ENCODE measurements at regions not wholly inside any gene's neighbourhood (a gene's known extent, or its start where the extent isn't known, plus 50 kb on each side); places are given as distances from the start of the nearest gene placed in this dataset.

DNA sequence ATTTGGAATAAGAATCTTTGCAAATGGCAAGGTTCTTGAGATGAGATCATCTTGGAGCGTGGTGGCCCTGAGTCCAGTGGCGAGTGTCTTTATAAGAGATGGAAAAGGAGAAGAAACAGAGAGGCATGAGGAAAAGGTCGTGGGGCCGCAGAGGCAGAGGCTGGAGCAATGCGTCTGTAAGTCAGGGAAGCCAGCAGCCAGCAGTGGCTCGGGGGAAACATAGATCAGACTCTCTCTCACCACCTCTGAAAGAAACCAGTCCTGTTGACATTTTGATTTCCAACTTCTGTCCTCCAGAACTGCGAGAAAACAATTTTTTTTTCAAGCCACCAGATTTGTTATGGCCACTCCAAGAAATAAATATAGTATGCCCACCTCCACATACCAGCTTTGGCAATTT is 226.6 kb downstream of the TFAP2C start:
- H4K20me1 ChIP-seq (ENCODE audit: insufficient read depth) = no peaks in the 10 kb centered on the region
- no peak overlapping the region for H3K4me2 ChIP-seq (ENCODE audit: low read length)
- no peaks in the 10 kb centered on the region for H3K9me3 ChIP-seq (ENCODE audit: low read length)
- no peak overlapping the region for H3K9ac ChIP-seq (ENCODE audit: low read length)
- H2AFZ ChIP-seq (ENCODE audit: low read depth, low read length) = no peak overlapping the region
- no peaks in the 10 kb centered on the region for H3K9me2 ChIP-seq (ENCODE audit: insufficient read depth, low read length)
- no peak overlapping the region for H3K27ac ChIP-seq (ENCODE audit: low read length)
- TF ChIP-seq MXI1 (conservative IDR thresholded peaks at IDR 0.05; ENCODE audit: poor library complexity, severe bottlenecking) = no peak
- TF ChIP-seq, protein P1, sequence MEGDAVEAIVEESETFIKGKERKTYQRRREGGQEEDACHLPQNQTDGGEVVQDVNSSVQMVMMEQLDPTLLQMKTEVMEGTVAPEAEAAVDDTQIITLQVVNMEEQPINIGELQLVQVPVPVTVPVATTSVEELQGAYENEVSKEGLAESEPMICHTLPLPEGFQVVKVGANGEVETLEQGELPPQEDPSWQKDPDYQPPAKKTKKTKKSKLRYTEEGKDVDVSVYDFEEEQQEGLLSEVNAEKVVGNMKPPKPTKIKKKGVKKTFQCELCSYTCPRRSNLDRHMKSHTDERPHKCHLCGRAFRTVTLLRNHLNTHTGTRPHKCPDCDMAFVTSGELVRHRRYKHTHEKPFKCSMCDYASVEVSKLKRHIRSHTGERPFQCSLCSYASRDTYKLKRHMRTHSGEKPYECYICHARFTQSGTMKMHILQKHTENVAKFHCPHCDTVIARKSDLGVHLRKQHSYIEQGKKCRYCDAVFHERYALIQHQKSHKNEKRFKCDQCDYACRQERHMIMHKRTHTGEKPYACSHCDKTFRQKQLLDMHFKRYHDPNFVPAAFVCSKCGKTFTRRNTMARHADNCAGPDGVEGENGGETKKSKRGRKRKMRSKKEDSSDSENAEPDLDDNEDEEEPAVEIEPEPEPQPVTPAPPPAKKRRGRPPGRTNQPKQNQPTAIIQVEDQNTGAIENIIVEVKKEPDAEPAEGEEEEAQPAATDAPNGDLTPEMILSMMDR (IDR thresholded peaks at IDR 0.05; ENCODE audit: poor library complexity, severe bottlenecking) = no peak
- TF ChIP-seq SMC3 (conservative IDR thresholded peaks at IDR 0.05; ENCODE audit: poor library complexity) = no peak
- TF ChIP-seq TAF1 (IDR thresholded peaks at IDR 0.05; ENCODE audit: low read depth) = no peak
- TF ChIP-seq POLR2AphosphoS5 (IDR thresholded peaks at IDR 0.05) = no peak
- TF ChIP-seq RAD21 (conservative IDR thresholded peaks at IDR 0.05) = no peak
- TF ChIP-seq REST (IDR thresholded peaks at IDR 0.05; ENCODE audit: borderline replicate concordance) = no peak
- TF ChIP-seq EP300 (conservative IDR thresholded peaks at IDR 0.05; ENCODE audit: poor library complexity, severe bottlenecking) = no peak
- no peak for TF ChIP-seq EZH2 (IDR thresholded peaks at IDR 0.05; ENCODE audit: borderline replicate concordance, insufficient read depth, low read length, poor library complexity, severe bottlenecking)
- no peaks in the 10 kb centered on the region for H3K36me3 ChIP-seq (ENCODE audit: insufficient read depth, low read length)
- no peaks in the 10 kb centered on the region for H3F3A ChIP-seq (ENCODE audit: insufficient read depth, low read length, poor library complexity, severe bottlenecking)
- H3K27me3 ChIP-seq (ENCODE audit: insufficient read depth, low read depth, low read length) = no peaks in the 10 kb centered on the region
- no peaks in the 10 kb centered on the region for H3K79me2 ChIP-seq (replicated peaks; ENCODE audit: insufficient read depth, low read length)
- H3K4me3 ChIP-seq (ENCODE audit: low read length) = no peak overlapping the region

GRCh38 chr20:56857950-56858349 is 228.8 kb downstream of the TFAP2C start:
- H3K9me3 ChIP-seq (ENCODE audit: low read length) = no peaks in the 10 kb centered on the region
- no peaks in the 10 kb centered on the region for H4K20me1 ChIP-seq (ENCODE audit: insufficient read depth)
- no peak overlapping the region for H3K4me2 ChIP-seq (ENCODE audit: low read length)
- H3K9ac ChIP-seq (ENCODE audit: low read length) = no peak overlapping the region
- H3K27me3 ChIP-seq (ENCODE audit: insufficient read depth, low read depth, low read length) = no peaks in the 10 kb centered on the region
- H3K9me2 ChIP-seq (ENCODE audit: insufficient read depth, low read length) = no peaks in the 10 kb centered on the region
- no peak overlapping the region for H3K27ac ChIP-seq (ENCODE audit: low read length)
- no peaks in the 10 kb centered on the region for H3K36me3 ChIP-seq (ENCODE audit: insufficient read depth, low read length)
- no peak overlapping the region for H3K4me3 ChIP-seq (ENCODE audit: low read length)
- H3F3A ChIP-seq (ENCODE audit: insufficient read depth, low read length, poor library complexity, severe bottlenecking) = no peaks in the 10 kb centered on the region
- H3K79me2 ChIP-seq (replicated peaks; ENCODE audit: insufficient read depth, low read length) = no peaks in the 10 kb centered on the region
- TF ChIP-seq POLR2AphosphoS5 (IDR thresholded peaks at IDR 0.05) = no peak
- no peak overlapping the region for H2AFZ ChIP-seq (ENCODE audit: low read depth, low read length)
